IMR-90 (cell line): ENCODE measurements at regions not wholly inside any gene's neighbourhood (a gene's known extent, or its start where the extent isn't known, plus 50 kb on each side); places are given as distances from the start of the nearest gene placed in this dataset.

Experiments
- ATAC-seq: fragments of 200-7000 bp; cut with Tn5 transposase; 2 replicates; pipeline ENCODE4 v1.9.1; 2020; ENCODE audit warnings: low read depth, mild to moderate bottlenecking, moderate library complexity
- BruUV-seq: library from RNA; stranded (reverse); fragments of 400-500 nt; replicated peaks from 2 replicates; lab custom pipeline; 2021; lab: Mats Ljungman, UMichigan
- CTCF ChIA-PET: fragments of 300-600 bp; formaldehyde crosslinking; extraction: SDS; loops from one replicate; lab custom pipeline; 2021; ENCODE audit warnings: antibody characterized with exemption; lab: Yijun Ruan, JAX
- POLR2A ChIA-PET: fragments of 300-600 bp; sonication (Branson Sonifier 250); formaldehyde crosslinking; loops from one replicate; lab custom pipeline; 2022; ENCODE audit warnings: antibody characterized with exemption; ENCODE audit not compliant: unreplicated experiment; lab: Charles Lee
- DNase-seq: peaks from one replicate; pipeline ENCODE4 v3.0.0; 2013
- H2AFZ ChIP-seq: replicated peaks from 2 replicates; pipeline ENCODE3; 2013; ENCODE audit warnings: low read length, mild to moderate bottlenecking; ENCODE audit not compliant: poor library complexity
- H2AK5ac ChIP-seq: 2 replicates; pipeline ENCODE4 v1.6.1; 2013; ENCODE audit warnings: low read depth, low read length, inconsistent platforms
- H2AK9ac ChIP-seq: replicated peaks from 2 replicates; pipeline ENCODE3; 2013; ENCODE audit warnings: mild to moderate bottlenecking, low read depth, low read length, moderate library complexity; ENCODE audit not compliant: poor library complexity
- H2BK120ac ChIP-seq: 2 replicates; pipeline ENCODE4 v1.6.1; 2013; ENCODE audit warnings: low read depth, low read length, inconsistent platforms
- H2BK15ac ChIP-seq: 3 replicates; pipeline ENCODE4 v1.6.1; 2013; ENCODE audit warnings: low read depth, low read length, inconsistent platforms
- H2BK20ac ChIP-seq: 2 replicates; pipeline ENCODE4 v1.6.1; 2013; ENCODE audit warnings: low read depth, mild to moderate bottlenecking, inconsistent platforms, low read length, moderate library complexity
- H2BK5ac ChIP-seq: 2 replicates; pipeline ENCODE4 v1.6.1; 2013; ENCODE audit warnings: mild to moderate bottlenecking, low read depth, low read length, inconsistent platforms; ENCODE audit not compliant: poor library complexity, severe bottlenecking
- H3K14ac ChIP-seq: replicated peaks from 2 replicates; pipeline ENCODE4 v1.6.1; 2013; ENCODE audit warnings: low read depth, low read length, inconsistent platforms
- H3K18ac ChIP-seq: 2 replicates; pipeline ENCODE4 v1.6.1; 2013; ENCODE audit warnings: low read depth, low read length, control low read depth
- H3K23ac ChIP-seq: 2 replicates; pipeline ENCODE4 v1.6.1; 2013; ENCODE audit warnings: low read depth, low read length, inconsistent platforms
- H3K27ac ChIP-seq: 2 replicates; pipeline ENCODE4 v1.5.1; 2013; ENCODE audit warnings: mild to moderate bottlenecking, control low read depth, low read length; ENCODE audit not compliant: insufficient read depth
- H3K27me3 ChIP-seq: 2 replicates; pipeline ENCODE4 v1.6.1; 2013; ENCODE audit warnings: low read length; ENCODE audit not compliant: control insufficient read depth, insufficient read depth
- H3K36me3 ChIP-seq: 2 replicates; pipeline ENCODE4 v1.6.1; 2013; ENCODE audit warnings: low read length, mixed read lengths; ENCODE audit not compliant: control insufficient read depth, insufficient read depth
- H3K4ac ChIP-seq: 2 replicates; pipeline ENCODE4 v1.6.1; 2013; ENCODE audit warnings: low read depth, low read length, inconsistent platforms
- H3K4me1 ChIP-seq: 2 replicates; pipeline ENCODE4 v1.6.1; 2013; ENCODE audit warnings: low read length, mixed read lengths; ENCODE audit not compliant: control insufficient read depth, insufficient read depth
- H3K4me2 ChIP-seq: 2 replicates; pipeline ENCODE4 v1.6.1; 2013; ENCODE audit warnings: low read depth, mild to moderate bottlenecking, control low read depth, low read length, moderate library complexity
- H3K4me3 ChIP-seq: 2 replicates; pipeline ENCODE4 v1.5.1; 2013; ENCODE audit warnings: low read depth, mild to moderate bottlenecking, control low read depth, low read length, moderate library complexity; ENCODE audit not compliant: insufficient read depth
- H3K56ac ChIP-seq: 2 replicates; pipeline ENCODE4 v1.6.1; 2013; ENCODE audit warnings: low read length, inconsistent platforms; ENCODE audit not compliant: insufficient read depth; ENCODE audit errors: extremely low read depth
- H3K79me1 ChIP-seq, 2 experiments: 2 replicates each; pipeline ENCODE4 v1.6.1; 2013; ENCODE audit warnings: low read length in 2 of 2, inconsistent platforms in 1 of 2, low read depth in 1 of 2
- H3K9ac ChIP-seq: 2 replicates; pipeline ENCODE4 v1.6.1; 2013; ENCODE audit warnings: low read depth, low read length, control low read depth
- H3K9me1 ChIP-seq: 2 replicates; pipeline ENCODE4 v1.6.1; 2013; ENCODE audit warnings: low read length, inconsistent platforms; ENCODE audit not compliant: insufficient read depth
- H3K9me3 ChIP-seq: 2 replicates; pipeline ENCODE4 v1.6.1; 2013; ENCODE audit warnings: low read length; ENCODE audit not compliant: control insufficient read depth, insufficient read depth
- H4K20me1 ChIP-seq: 2 replicates; pipeline ENCODE4 v1.6.1; 2013; ENCODE audit warnings: low read length, inconsistent platforms; ENCODE audit not compliant: insufficient read depth
- H4K5ac ChIP-seq: 2 replicates; pipeline ENCODE4 v1.6.1; 2013; ENCODE audit warnings: mild to moderate bottlenecking, low read depth, low read length, control low read depth
- H4K8ac ChIP-seq, 2 experiments: 2 replicates each; pipeline ENCODE4 v1.6.1; 2013; ENCODE audit warnings: low read depth in 2 of 2, low read length in 2 of 2, control low read depth in 1 of 2, inconsistent platforms in 1 of 2
- H4K91ac ChIP-seq: 2 replicates; pipeline ENCODE4 v1.6.1; 2013; ENCODE audit warnings: low read depth, low read length, inconsistent platforms; ENCODE audit not compliant: insufficient read depth
- BHLHE40 ChIP-seq: fragments of 150-350 bp; IDR thresholded peaks from 2 replicates; pipeline ENCODE4 v1.6.1; 2016; ENCODE audit warnings: mild to moderate bottlenecking, low read depth, low read length
- CEBPB ChIP-seq: IDR thresholded peaks from 2 replicates; pipeline ENCODE4 v1.6.1; 2012; ENCODE audit warnings: low read depth, low read length, improper control_type of control experiment
- CHD1 ChIP-seq: IDR thresholded peaks from 2 replicates; pipeline ENCODE4 v1.6.1; 2012; ENCODE audit warnings: low read depth, low read length, improper control_type of control experiment
- CTCF ChIP-seq: conservative IDR thresholded peaks from 2 replicates; pipeline ENCODE4 v1.5.1; 2012; ENCODE audit warnings: mild to moderate bottlenecking, low read depth, low read length, improper control_type of control experiment
- ELK1 ChIP-seq: fragments of 150-350 bp; IDR thresholded peaks from 2 replicates; pipeline ENCODE4 v1.6.1; 2016; ENCODE audit warnings: low read depth, mild to moderate bottlenecking, low read length, moderate library complexity, borderline replicate concordance
- FOS ChIP-seq: fragments of 150-350 bp; IDR thresholded peaks from 2 replicates; pipeline ENCODE4 v1.6.1; 2016; ENCODE audit warnings: low read depth, low read length
- MAFK ChIP-seq: IDR thresholded peaks from 2 replicates; pipeline ENCODE4 v1.6.1; 2012; ENCODE audit warnings: low read depth, low read length, improper control_type of control experiment
- MAZ ChIP-seq: IDR thresholded peaks from 2 replicates; pipeline ENCODE4 v1.6.1; 2012; ENCODE audit warnings: low read depth, mild to moderate bottlenecking, low read length, improper control_type of control experiment, moderate library complexity, borderline replicate concordance
- MXI1 ChIP-seq: IDR thresholded peaks from 2 replicates; pipeline ENCODE4 v1.6.1; 2012; ENCODE audit warnings: low read depth, mild to moderate bottlenecking, low read length, moderate library complexity, borderline replicate concordance
- NFE2L2 ChIP-seq: fragments of 150-350 bp; IDR thresholded peaks from 2 replicates; pipeline ENCODE4 v1.6.1; 2016; ENCODE audit warnings: low read depth, mild to moderate bottlenecking, low read length
- POLR2A ChIP-seq: IDR thresholded peaks from 2 replicates; pipeline ENCODE4 v1.6.1; 2012; ENCODE audit warnings: mild to moderate bottlenecking, low read depth, low read length
- RAD21 ChIP-seq: IDR thresholded peaks from 2 replicates; pipeline ENCODE4 v1.6.1; 2012; ENCODE audit warnings: low read length, improper control_type of control experiment
- RCOR1 ChIP-seq: IDR thresholded peaks from 2 replicates; pipeline ENCODE4 v1.6.1; 2012; ENCODE audit warnings: mild to moderate bottlenecking, low read length, improper control_type of control experiment; ENCODE audit not compliant: insufficient replicate concordance
- RFX5 ChIP-seq: IDR thresholded peaks from 2 replicates; pipeline ENCODE4 v1.8.0; 2012; ENCODE audit warnings: low read depth, mild to moderate bottlenecking, low read length, moderate library complexity
- SMC3 ChIP-seq: fragments of 150-350 bp; IDR thresholded peaks from 2 replicates; pipeline ENCODE4 v1.6.1; 2016; ENCODE audit warnings: low read depth, mild to moderate bottlenecking, antibody characterized with exemption, low read length, moderate library complexity
- USF2 ChIP-seq: fragments of 150-350 bp; IDR thresholded peaks from 2 replicates; pipeline ENCODE4 v1.6.1; 2017; ENCODE audit warnings: mild to moderate bottlenecking, antibody characterized with exemption, low read length, low read depth
- WGBS, 2 experiments: methylation state at CpG; one replicate each; pipeline versions ENCODE4 v1.1.5 to v1.1.7; 2013; ENCODE audit warnings: missing lambda C conversion rate in 2 of 2; ENCODE audit not compliant: insufficient read length in 1 of 2; ENCODE audit errors: extremely low coverage in 2 of 2; 5-methylcytosine and 5-hydroxymethylcytosine counted together
- dilution Hi-C: fragments of 300-500 bp; cut with HindIII; formaldehyde crosslinking; loops from one replicate; pipeline ENCODE4 v1.14.3; 2018; ENCODE audit warnings: low sequenced_read_pairs; ENCODE audit not compliant: unreplicated experiment
- in situ Hi-C: fragments of 300-500 bp; cut with MboI; formaldehyde crosslinking; loops from 3 replicates; pipeline ENCODE4 v1.14.3; 2019; ENCODE audit warnings: low sequenced_read_pairs, inconsistent platforms, mixed read lengths
- intact Hi-C: fragments of 100-400 bp; cut with micrococcal nuclease; formaldehyde crosslinking; loops from 2 replicates; pipeline ENCODE4 v1.10.0; 2022

- Histone ChIP-seq H3K4me3 (no peak overlapping the region), H3K4ac (no peak overlapping the region), H3K27me3 (no peaks in the 10 kb centered on the region), H2BK5ac (no peak overlapping the region), H3K9me3 (no peaks in the 10 kb centered on the region), H2BK120ac (no peak overlapping the region), H4K20me1 (no peaks in the 10 kb centered on the region), H3K9me1 (no peaks in the 10 kb centered on the region), H4K8ac (no peak overlapping the region), H2AK9ac (no peak overlapping the region), H3K36me3 (no peaks in the 10 kb centered on the region), H2AK5ac (no peak overlapping the region), H3K27ac (no peak overlapping the region), H3K79me1 (no peaks in the 10 kb centered on the region), H2BK15ac (no peak overlapping the region), H2AFZ (no peak overlapping the region), H3K18ac (no peak overlapping the region), H3K56ac (no peak overlapping the region), H2BK20ac (no peak overlapping the region), H3K23ac (no peak overlapping the region), H4K5ac (no peak overlapping the region), H3K14ac (no peak overlapping the region), H3K4me2 (no peak overlapping the region), H3K4me1 (no peaks in the 10 kb centered on the region), H3K9ac (no peak overlapping the region), H4K91ac (no peak overlapping the region)
- ATAC-seq, result no peak
- WGBS, 2 experiments, result no CpG with 5 or more reads among the region's 2 CpGs
- no peak for TF ChIP-seq SMC3
- no peak for TF ChIP-seq RCOR1
- TF ChIP-seq NFE2L2, result no peak
- TF ChIP-seq MAFK, result no peak
- no peak for TF ChIP-seq CTCF
- no peak for TF ChIP-seq MAZ
- TF ChIP-seq CEBPB, result no peak
- TF ChIP-seq RFX5, result no peak
- TF ChIP-seq CHD1, result no peak
- TF ChIP-seq BHLHE40, result no peak
- TF ChIP-seq MXI1, result no peak
- no peak for TF ChIP-seq USF2
- no peak for TF ChIP-seq POLR2A
- no peak for TF ChIP-seq ELK1
- no peak for TF ChIP-seq RAD21
- TF ChIP-seq FOS, result no peak
- intact Hi-C loops, result no loop called here
- in situ Hi-C loops, result no loop called here
- dilution Hi-C loops, result no loop called here
- BruUV-seq, result no TSS peak
- POLR2A ChIA-PET, result no interaction called here
- DNase-seq, result no peak
- CTCF ChIA-PET, result no interaction called here
Observed at GRCh38 chr3:78177780-78178179, 1137.9 kb downstream of the ROBO2 start.
